ENCODE measurements at regions not wholly inside any gene's neighbourhood (a gene's known extent, or its start where the extent isn't known, plus 50 kb on each side); places are given as distances from the start of the nearest gene placed in this dataset.

DNA sequence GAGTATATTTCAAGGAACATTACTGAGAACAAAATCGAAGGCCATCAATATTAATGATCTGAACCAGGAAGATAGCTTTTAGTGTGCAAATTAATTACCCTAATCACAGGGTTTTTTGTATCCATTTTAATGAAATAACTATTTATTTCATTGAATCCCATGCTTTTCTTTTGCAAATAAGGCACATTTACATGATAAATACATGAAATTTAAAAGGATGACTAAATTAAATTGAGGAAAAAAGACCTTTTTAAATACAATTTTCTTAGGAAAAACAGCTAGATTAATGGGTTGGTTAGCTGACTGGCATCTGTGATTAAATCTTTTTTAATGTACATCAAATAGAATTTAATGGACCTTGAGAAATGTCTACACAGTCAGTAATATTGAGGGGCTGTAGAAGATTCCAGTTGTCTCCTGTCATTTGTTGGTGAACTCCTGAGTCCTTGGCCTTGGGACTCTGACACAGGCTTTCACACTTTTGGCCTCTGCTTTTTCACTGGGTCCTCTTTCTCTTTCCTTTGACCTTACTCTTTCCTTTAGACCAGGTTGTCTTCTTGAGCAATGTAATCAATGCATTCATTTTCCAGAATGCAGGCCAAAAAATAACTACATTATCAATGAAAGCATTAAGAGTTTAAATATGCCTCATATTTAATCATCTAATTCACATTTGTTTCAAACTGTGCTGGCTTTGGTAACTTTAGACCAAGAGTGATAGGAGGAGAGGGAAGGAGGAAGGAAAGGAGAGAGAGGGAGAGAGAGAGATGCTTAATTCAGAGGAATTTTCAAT is 511.5 kb downstream of the ZNF608 start:
- H3K27ac ChIP-seq (ENCODE audit: low read depth, low read length): no peak overlapping the region; the same call in 1 of the 2 replicates
- H3K36me3 ChIP-seq (ENCODE audit: control insufficient read depth in 2 of 4, insufficient read depth in 4 of 4, low read length in 3 of 4): no peaks in the 10 kb centered on the region
- H3K4me2 ChIP-seq (ENCODE audit: insufficient read depth in 1 of 2, low read depth in 2 of 2, low read length in 2 of 2): peak overlapping the region; percentile 22 to 25; a peak in 2 of 4 replicates
- no peak overlapping the region for H2BK15ac ChIP-seq (ENCODE audit: low read length)
- FAIRE-seq (no peak), DNase-seq (ENCODE audit: low read depth in 1 of 2, low spot score in 2 of 2) (no peak)
- H2BK20ac ChIP-seq (ENCODE audit: low read length): no peak overlapping the region
- WGBS, 2 experiments (ENCODE audit: extremely low coverage in 1 of 2, insufficient coverage in 1 of 2, insufficient read length in 1 of 2, insufficient replicate concordance in 2 of 2, low coverage in 1 of 2, low lambda C conversion rate in 2 of 2, missing lambda C conversion rate in 1 of 2): 53% methylated on average over 1 of the region's 1 CpG; no CpG with 5 or more reads in 1 of the 2 experiments
- peak overlapping the region; percentile 93 for H2BK120ac ChIP-seq (replicated peaks; ENCODE audit: low read depth, low read length)
- H4K91ac ChIP-seq (replicated peaks; ENCODE audit: insufficient read length, low read length): peak overlapping the region; percentile 38
- H3K79me1 ChIP-seq (ENCODE audit: low read depth, low read length): no peaks in the 10 kb centered on the region
- H2AFZ ChIP-seq (ENCODE audit: low read length): no peak overlapping the region
- H3K14ac ChIP-seq (ENCODE audit: insufficient read length): no peak overlapping the region
- no peak for TF ChIP-seq CBX8 (IDR thresholded peaks at IDR 0.05; ENCODE audit: borderline replicate concordance, low read depth, low read length)
- TF ChIP-seq, protein P1, sequence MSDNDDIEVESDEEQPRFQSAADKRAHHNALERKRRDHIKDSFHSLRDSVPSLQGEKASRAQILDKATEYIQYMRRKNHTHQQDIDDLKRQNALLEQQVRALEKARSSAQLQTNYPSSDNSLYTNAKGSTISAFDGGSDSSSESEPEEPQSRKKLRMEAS (IDR thresholded peaks at IDR 0.05): no peak
- no peak overlapping the region for H2AK5ac ChIP-seq (ENCODE audit: low read depth, low read length)
- H2BK12ac ChIP-seq (ENCODE audit: low read depth, low read length): no peak overlapping the region; the same call in 1 of the 2 replicates
- H3K9ac ChIP-seq (replicated peaks in 1 of 4; ENCODE audit: extremely low read depth in 1 of 4, low read depth in 3 of 4, low read length in 3 of 4): no peak overlapping the region
- H2BK5ac ChIP-seq (ENCODE audit: low read depth, low read length): peak overlapping the region; percentile 86; the same call in 1 of the 2 replicates
- no peaks in the 10 kb centered on the region for H4K20me1 ChIP-seq (replicated peaks in 1 of 2; ENCODE audit: control insufficient read depth in 1 of 2, insufficient read depth in 2 of 2, low read length in 2 of 2)
- CTCF ChIA-PET (ENCODE audit: partially characterized antibody): no interaction called here
- H3K79me2 ChIP-seq (ENCODE audit: control insufficient read depth in 1 of 2, insufficient read depth in 2 of 2, low read length in 2 of 2): no peaks in the 10 kb centered on the region
- POLR2A ChIA-PET (ENCODE audit: partially characterized antibody): no interaction called here
- H3K4me1 ChIP-seq (replicated peaks in 1 of 4; ENCODE audit: control insufficient read depth in 3 of 4, insufficient read depth in 4 of 4, low read length in 3 of 4): peaks cover 3 to 28% (median 14%) of the 10 kb centered on the region in 4 experiments; a peak in 4 of 7 replicates
- H3K18ac ChIP-seq (ENCODE audit: extremely low read depth, low read length): peak overlapping the region; percentile 44; the same call in 1 of the 2 replicates
- H3K4ac ChIP-seq (replicated peaks; ENCODE audit: insufficient read length, low read depth, low read length): no peak overlapping the region
- H3K23me2 ChIP-seq (ENCODE audit: low read depth, low read length): no peaks in the 10 kb centered on the region
- H3K4me3 ChIP-seq (ENCODE audit: extremely low read depth in 1 of 4, insufficient read depth in 2 of 4, low read depth in 3 of 4, low read length in 4 of 4): no peak overlapping the region; a peak in 1 of 8 replicates
- H3K9me3 ChIP-seq (ENCODE audit: insufficient read depth in 2 of 2, low read depth in 1 of 2, low read length in 1 of 2): 0 out of 4 replicates have a peak, but pooled peaks cover 4% of the 10 kb centered on the region in 2 experiments
- H4K8ac ChIP-seq (ENCODE audit: extremely low read depth, insufficient read depth, low read length): no peak overlapping the region
- peak overlapping the region; percentile 74 for H4K5ac ChIP-seq (ENCODE audit: insufficient read length, low read depth, low read length)
- H3K23ac ChIP-seq (ENCODE audit: insufficient read length): no peak overlapping the region
- no peaks in the 10 kb centered on the region for H3K27me3 ChIP-seq (replicated peaks in 1 of 4; ENCODE audit: control insufficient read depth in 3 of 4, extremely low read depth in 1 of 4, insufficient read depth in 3 of 4, low read length in 3 of 4)
- H3K56ac ChIP-seq (replicated peaks; ENCODE audit: insufficient read length, low read depth, low read length): no peak overlapping the region

Data from H1 (cell line).